Myocyte (in vitro differentiated cells): ENCODE measurements at regions not wholly inside any gene's neighbourhood (a gene's known extent, or its start where the extent isn't known, plus 50 kb on each side); places are given as distances from the start of the nearest gene placed in this dataset.
A peak's percentile ranks its signal among the peaks of the same experiment; 100 is the strongest.

Experiments
- DNase-seq: peaks from one replicate; pipeline ENCODE4 v3.0.0-alpha.2; 2012; ENCODE audit warnings: low read depth

DNA sequence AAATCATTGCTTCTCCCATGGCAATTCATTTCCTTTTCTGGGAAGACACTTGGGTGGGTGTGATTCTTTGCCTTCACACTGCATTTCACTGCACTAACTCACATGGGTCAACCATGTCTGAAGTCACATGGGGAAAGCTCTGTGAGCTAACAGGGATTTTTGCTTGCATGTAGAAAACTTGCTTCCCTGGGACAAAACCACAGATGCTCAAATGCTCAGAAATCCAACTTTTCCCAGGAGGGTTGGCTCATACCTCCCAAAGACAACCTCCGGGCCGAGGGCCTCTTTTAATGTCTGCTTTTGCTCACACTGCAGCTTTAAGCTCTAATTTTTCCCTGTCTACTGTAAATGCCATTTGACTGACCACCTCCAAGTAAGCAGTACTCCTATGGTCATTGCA, 1695.2 kb downstream of the STIM2 start:
- DNase-seq: peak; percentile 22

DNA sequence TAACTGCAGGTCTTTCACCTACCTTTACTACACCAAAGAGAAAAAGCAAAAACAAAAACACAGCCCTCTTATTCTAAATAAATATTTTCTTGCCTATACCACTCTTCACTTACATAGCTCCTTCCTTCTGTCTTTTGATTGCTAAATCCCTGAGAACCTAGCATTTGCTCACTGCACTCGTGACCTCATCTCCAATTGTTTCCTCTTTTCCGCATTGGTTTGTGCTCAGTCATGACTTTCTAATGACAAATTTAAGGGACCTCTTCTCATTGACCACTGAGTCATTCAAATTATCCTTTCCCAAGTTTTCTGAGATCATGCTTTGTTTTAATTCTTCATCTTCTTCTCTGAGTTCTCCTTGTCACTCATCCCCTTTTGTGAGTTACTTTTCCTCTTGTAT, 1697.1 kb downstream of the STIM2 start:
- DNase-seq: no peak

DNA sequence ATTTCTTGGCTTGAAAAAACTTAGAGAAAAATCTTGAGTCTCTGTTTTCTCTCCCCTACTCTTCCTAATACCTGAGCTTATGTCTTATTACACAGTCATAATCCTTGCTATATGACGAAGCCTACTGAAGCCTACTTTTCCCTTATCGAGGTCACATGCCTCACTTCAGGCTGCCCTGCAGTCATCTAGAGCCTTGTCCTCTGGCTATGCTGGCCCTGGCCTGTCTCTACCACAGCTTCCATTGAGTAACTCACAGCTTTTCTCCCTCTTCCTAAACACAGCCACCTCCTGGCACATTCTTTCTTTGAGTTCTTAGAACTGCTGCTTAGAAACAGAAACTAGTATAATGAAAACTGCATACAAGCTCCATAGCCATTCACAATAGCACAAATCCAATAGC, 1698.3 kb downstream of the STIM2 start:
- no peak for DNase-seq

DNA sequence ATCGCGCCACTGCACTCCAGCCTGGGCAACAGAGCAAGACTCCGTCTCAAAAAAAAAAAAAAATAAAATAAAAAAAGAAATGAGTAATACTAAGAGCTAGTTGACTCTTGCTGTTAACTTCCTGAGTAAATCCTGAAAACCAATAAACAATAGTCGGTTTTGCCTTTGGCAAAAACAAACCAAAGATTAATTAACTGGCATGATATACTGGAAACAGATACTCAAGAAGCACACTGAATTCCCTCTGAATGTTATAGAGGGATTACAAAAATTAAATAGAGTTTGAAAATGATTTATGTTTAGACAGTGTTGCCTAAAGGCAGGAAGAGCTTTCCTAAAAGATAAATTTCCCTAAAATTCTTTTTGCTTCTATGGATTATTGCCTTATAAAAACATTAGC, 1702.3 kb downstream of the STIM2 start:
- no peak for DNase-seq

DNA sequence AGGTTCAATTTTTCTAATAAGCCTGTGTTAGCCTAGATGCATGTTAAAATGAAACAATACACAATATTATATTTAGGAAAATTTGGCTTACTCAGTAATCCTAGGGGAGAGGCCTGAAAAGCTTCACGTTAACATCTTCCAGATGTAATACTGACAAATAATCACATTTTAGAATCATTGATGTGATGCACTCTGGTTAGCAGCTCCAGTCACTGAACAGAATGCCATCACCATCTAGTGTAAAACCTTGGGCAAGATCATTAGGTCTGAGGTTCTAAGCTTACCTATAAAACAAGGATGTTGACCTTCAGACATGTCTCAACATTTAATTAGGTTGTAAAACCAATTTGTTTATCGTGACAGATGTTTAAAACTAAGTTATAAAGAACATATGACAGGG, 1704.8 kb downstream of the STIM2 start:
- no peak for DNase-seq

DNA sequence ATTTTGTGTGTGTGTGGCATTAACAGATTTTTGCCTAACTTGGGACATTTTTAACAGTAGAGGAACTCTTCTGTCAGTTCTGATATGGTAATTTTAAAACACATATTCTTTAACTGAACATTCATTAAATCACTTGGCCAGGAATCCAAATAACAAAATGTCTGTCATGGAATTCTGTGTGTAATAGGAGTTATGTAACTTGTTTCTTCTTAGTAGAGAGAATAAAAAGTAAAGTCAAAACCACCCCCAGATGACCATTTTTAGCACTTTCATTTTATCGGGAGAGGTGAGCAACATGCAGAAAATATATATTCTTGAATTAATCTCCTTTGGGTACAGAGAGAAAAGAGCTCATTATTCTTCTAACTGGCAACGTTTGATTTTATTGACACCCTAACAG, 1740.3 kb downstream of the STIM2 start:
- no peak for DNase-seq

DNA sequence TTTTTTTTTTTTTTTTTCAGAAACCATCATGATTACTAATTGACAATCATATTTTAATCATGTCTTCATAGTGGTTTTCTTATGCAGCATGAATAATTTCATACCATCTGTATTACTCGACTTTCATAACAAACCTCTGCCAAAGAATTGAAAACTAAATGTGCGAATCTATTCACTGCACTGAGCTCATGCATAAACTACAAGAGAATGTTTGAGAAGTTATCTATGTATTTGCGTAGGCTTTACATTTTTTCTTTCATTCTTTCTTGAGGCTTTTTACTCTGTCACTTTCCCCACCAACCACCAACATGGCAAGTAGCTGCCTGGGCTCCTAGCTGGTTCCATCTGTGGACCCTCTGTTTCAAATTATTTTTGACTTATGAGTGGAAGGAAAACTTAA, 1761.0 kb downstream of the STIM2 start:
- DNase-seq: no peak

DNA sequence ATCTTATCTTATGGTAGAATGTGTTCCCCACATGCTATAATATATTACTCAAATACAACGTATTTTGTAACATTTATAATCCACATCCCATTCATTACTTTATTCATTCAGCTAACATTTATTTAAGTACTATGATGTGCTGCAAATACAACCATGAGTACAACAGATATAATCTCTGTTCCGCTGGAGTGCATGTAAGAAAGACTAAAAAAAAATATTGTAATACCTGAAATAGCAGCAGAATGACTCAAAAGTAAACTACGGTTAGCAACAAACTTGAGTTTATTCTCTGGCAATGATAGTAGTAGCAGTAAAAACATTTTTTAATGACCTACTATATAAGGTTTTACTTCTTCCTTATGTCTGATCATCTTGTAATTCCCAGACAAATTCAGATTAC, 1776.3 kb downstream of the STIM2 start:
- DNase-seq: no peak

DNA sequence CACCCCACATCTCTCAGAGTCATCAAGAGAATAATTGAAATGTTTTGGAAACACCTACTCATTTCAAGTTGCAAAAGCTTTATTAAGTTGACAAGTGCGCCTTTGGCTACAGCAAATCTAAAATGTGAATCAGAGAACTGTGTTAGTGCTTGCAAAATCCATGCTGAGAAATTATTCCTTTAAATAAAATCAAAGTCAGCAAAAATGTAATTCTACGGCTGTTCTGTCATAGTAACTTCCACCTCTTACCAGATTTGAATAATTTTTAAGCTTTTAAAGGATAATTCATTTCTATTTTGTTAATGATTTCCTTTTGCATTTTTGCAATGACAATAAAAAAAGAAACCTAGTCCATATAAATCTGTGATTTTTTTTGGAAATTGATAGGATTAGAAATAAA, 1779.1 kb downstream of the STIM2 start:
- DNase-seq: no peak

DNA sequence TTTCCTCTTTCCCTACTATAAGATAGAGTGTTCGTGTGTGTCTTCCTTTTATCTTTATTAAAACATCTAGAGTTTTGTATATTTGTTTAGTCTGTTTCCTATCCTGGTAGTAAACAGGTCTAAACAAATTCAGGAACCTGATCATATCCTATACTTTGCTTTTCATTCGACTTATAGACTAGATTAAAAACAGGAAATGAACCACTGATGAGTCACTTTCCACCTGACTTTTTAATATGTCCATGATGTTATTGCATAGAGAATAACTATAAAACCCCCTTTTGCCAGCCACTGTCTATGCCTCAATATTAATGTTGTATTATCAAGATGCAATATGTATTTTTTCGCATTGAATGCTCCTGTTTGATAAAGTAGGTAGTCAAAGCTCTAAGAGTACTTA, 1794.0 kb downstream of the STIM2 start:
- no peak for DNase-seq

DNA sequence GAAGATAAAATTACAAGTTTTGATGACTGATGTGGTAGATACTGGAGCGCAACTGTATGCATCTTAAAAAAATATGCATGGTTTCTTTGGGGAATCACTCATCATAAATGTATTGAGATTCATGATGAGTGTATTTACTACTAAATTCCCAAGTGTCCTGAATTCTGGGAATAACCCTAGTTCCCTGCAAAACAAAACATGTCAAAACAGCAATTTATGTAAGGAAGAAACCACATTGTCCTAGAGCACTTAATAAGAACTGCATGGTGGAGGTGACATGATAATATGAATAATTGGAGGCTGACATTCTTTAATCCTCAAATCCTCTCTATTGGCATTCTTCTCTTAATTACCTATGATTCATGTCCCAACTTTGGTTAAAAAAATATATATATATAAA, 1804.7 kb downstream of the STIM2 start:
- no peak for DNase-seq

DNA sequence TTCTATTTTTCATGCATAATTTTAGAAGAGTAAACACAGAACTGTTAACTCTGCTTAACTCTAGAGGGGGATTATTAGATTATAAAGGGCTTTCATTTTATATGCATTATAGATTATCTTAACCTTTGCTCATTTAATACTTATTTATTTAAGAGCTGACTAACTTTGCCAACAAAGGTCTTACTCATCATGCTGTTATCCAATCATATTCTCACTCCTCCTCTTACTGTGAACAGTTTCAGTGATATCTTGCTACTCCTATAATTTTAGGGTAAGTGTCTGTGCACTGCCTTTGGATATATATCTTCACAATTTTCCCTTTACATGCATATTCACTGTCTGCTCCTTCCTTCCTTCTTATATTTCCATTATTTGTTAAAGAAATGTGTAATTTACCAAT, 1814.9 kb downstream of the STIM2 start:
- DNase-seq: no peak

DNA sequence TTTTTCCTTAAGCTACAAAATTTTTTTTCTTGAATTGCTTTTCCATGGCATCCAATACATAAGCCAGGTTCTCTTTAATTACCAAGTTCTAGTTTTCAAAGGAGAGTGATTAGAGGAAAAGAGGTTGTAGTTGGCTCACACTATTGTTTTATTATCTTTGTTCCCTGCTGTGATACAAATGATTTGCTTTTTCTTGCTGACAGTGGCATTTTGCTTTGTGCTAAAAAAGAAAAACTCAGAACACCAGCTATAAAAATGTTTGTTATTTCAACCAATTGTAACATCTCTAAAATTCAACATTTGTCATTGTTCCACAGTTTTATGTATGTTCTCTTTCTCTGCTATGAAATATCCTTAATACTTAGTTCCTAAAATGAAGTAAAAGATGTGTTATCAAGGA, 1817.2 kb downstream of the STIM2 start:
- no peak for DNase-seq

DNA sequence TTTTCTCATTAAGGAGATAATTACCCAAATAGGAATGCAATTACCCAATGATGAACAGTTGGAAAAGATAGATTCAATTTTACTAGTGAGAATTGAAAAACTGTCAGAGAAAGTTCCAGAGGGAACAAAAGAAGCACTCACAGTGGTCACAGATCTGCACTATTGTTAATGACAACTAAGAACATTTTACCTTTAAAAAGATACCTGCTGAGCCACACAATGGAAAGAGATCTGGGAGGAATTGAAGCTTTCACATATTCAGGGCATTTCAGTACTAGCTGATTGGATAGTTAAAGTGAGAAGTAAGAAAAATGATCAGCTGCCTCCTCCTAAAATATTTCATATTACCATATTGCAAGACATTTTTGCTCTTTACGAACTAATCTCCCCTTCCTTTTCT, 1822.2 kb downstream of the STIM2 start:
- DNase-seq: no peak

DNA sequence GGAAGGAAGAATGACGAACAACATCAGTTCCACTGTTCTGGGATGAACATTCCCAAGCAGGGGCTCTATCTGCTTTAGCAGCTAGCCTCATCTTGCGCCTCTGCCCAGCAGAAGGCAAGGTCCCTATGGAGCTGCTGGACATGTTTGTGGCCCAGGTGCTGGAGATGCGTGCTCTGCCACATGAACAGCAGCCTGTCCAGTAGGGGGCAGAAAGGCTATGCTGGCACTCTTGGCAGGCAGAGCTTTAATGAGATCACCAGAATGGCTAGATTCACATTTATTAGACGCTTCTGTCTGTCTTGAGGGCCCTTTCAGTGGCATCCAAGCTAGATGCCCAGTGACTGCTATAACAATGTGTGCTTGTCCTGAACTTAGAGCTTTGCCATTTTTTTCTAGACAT, 1826.0 kb downstream of the STIM2 start:
- peak; percentile 38 for DNase-seq

DNA sequence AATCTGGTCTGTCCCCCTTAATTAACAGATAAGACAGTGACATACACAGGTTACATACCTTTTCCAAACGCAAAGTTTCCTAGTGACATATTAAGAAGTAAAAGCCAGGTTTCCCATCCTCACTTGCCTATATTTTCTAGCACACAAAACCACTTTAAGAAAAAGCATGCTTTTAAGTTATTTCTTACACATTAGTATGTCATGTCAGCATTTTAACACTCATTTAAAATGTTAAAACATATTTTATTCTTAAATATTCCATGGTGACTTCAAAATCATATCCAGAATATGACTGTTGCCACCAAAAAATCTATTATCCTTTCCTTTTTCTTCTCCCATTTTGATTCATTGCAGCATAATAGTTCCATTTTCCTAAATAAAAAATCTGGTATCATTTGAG, 1830.2 kb downstream of the STIM2 start:
- DNase-seq: no peak

DNA sequence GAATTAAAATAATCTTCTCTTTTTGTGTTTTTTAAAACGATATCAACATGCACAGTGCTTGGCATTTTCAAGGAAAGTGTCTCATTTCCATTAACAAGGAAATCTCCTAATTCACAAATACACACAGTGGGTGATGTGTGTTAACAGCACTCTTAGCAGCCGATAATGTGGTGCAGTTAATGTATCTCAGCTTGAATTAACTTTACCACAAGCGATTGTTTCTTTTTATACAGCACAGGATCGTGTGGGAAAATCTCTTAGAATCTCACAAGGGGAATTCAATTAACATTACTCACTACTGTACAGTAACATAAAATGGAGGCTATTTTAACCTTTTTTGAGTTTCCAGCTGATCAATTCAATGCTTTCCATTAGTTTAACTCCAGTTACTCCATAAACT, 1841.9 kb downstream of the STIM2 start:
- DNase-seq: no peak

DNA sequence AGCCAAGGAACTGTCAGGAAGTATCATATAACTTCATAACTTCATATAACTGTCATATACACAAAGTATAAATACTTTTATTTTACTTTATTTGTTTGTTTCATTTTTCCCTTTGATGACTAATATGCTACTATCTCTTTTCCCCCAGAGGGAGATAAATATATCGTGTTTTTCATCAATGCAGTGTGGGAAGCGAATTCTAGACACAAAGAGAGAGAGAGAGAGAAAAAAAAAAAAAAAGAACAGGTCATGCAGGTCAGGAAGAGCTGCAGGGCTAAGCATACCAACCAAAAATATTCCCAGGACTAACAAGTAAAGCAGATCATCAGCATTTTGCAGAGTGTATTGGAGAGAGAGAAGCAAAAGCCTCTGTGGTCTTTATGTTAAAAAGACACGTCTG, 1849.2 kb downstream of the STIM2 start:
- peak; percentile 2 for DNase-seq

DNA sequence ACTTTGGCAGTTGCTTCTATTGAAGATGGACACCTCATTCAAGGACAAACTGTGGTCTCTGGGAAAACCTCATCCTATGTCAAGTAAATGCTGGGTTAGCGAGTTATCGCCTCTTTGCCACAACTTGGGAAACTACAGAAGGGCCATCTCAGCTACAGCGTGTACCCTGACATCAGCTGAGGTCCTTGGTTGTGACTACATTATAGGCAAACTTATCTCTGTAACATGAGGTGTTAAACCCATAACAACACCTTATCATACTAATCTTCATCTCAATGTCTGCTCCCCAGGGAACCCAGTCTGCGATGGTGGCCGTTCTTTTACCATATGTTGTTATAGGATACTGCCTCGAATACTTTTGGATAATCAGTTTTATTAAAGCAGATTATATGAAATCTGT, 1862.7 kb downstream of the STIM2 start:
- no peak for DNase-seq

DNA sequence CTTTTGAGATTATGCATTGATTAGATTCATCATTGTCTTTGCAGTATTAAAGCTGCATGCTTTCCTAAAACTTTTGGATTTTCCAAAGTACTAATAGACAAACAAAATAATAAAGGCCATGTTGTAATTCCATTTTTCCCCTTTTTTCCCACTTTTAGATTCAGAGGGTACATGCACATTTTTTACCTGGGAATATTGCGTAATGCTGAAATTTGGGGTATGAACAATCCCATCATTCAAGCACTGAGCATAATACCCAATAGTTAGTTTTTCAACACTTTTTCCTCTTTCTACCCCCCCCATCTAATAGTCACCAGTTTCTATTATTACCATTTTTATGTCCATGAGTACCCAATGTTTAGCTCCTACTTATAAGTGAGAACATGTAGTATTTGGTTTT, 1863.6 kb downstream of the STIM2 start:
- no peak for DNase-seq

DNA sequence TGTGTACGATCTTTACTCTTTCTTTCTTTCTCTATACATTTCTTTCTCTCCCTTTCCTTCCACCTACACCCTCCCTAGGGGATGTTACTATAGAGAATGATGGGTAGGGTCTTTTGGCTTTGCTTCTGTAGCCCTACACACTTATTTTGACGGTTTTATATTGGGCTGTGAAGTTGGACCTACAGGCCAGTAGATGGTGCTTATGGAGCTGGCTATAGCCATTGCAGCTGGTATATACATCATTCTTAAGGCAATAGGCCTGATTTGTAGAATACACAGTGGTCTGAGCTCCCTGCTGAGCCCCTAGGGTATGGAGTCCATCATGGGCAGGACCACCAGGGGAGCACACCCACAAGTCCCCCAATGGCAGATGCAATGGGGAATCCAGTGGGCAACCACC, 1869.7 kb downstream of the STIM2 start:
- no peak for DNase-seq

DNA sequence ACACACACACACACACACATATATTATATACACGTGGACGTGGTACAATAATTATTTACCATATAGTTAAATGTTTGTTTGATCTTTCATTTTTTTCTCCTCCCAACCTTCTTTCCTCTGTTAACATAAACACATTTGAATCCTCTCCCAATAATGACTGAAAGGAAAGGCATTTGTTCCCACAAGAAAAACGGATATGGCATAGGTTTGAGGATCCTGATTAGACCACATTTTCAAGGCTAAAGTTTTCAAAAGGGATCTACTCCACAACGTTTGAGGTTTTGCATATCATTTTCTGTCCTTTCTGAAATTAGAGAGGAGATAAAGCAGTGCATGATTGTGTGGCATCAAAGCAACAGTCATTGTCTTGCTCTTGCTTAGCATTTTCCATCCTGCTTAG, 1883.4 kb downstream of the STIM2 start:
- DNase-seq: no peak

DNA sequence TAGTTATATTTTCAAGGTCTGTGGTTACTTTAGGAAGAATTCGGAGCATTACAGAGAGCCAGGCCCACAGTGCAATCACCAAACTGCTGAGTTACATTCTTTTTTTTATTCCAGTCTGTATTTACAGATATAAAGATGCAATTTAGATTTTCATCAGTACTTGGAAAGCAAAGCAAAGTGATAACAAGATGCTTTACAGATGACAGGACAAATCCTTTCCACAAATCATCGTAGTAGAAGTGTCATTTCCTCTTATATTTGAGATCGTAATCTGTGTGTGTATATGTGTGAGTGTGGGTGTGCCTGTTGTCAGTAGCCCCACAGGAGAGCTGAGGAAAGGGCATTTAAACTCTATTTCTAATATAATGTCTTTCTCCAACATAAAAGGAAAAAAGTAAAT, 1893.7 kb downstream of the STIM2 start:
- DNase-seq: no peak

DNA sequence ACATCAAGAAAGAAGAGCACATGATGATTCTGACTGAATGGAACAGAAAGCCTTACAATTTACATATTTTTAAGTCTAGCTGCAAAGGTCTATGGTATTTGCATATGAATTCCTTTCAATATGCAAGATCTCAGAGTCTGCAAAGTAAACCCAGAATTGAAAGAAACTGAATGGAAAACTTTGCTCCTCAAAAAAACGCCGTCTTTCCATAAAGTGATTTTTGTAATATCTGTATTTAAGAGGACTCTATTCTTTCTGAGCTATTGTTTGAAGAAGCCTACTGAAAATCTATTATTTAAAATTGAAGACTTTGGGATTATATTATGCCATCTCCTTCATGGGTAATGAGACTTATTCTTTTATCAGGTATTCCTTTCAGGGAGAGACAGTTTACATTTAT, 1894.4 kb downstream of the STIM2 start:
- no peak for DNase-seq

DNA sequence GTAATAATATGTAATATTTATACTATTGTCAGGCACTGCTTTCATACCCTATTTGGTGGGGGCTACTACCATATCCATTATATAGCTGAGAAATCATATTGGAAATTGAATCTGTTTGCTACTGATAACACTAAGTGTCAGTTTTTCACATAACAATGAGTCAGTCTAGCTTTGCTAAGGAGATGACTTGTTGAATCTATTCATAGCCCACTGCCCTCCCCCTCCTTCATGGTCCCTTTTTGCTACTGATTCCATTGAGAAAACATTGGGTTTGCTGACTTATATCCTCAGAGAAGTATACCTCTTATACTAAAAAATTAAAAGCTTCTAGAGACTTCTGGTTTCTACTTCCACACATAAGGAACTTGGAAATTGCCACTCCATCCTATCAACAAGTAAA, 1898.4 kb downstream of the STIM2 start:
- DNase-seq: no peak
